HG03108 (cell line): ENCODE measurements at regions not wholly inside any gene's neighbourhood (a gene's known extent, or its start where the extent isn't known, plus 50 kb on each side); places are given as distances from the start of the nearest gene placed in this dataset.

ENCODE experiments used
- ATAC-seq: cut with Tn5 transposase; IDR thresholded peaks from one replicate; pipeline ENCODE4 v1.9.1; 2021; ENCODE audit warnings: moderate library complexity; ENCODE audit not compliant: unreplicated experiment

- no peak for ATAC-seq
Measured at GRCh38 chr9:107431461-107431860, 58.1 kb downstream of the KLF4 start.

GRCh38 chr9:107430071-107430470, 59.5 kb downstream of the KLF4 start:
- no peak for ATAC-seq

GRCh38 chr9:107426126-107426525, 63.4 kb downstream of the KLF4 start:
- no peak for ATAC-seq

GRCh38 chr9:107425101-107426025, 64.2 kb downstream of the KLF4 start:
- ATAC-seq = peak; percentile 69

GRCh38 chr9:107423540-107423939, 66.0 kb downstream of the KLF4 start:
- no peak for ATAC-seq

GRCh38 chr9:107422189-107423185, 67.1 kb downstream of the KLF4 start:
- ATAC-seq = peak; percentile 67

- no peak for ATAC-seq
Measured at GRCh38 chr9:107410420-107410819, 79.1 kb downstream of the KLF4 start.

GRCh38 chr9:107409581-107410389, 79.8 kb downstream of the KLF4 start:
- no peak for ATAC-seq

GRCh38 chr9:107407675-107408074, 81.9 kb downstream of the KLF4 start:
- ATAC-seq = no peak

- no peak for ATAC-seq
Measured at GRCh38 chr9:107405511-107405910, 84.1 kb downstream of the KLF4 start.

GRCh38 chr9:107404736-107405135, 84.8 kb downstream of the KLF4 start:
- no peak for ATAC-seq

- no peak for ATAC-seq
Measured at GRCh38 chr9:107404161-107404560, 85.4 kb downstream of the KLF4 start.

GRCh38 chr9:107397076-107398044, 92.2 kb downstream of the KLF4 start:
- no peak for ATAC-seq

GRCh38 chr9:107394264-107394663, 95.3 kb downstream of the KLF4 start:
- ATAC-seq = no peak

GRCh38 chr9:107390778-107391177, 98.8 kb downstream of the KLF4 start:
- ATAC-seq = no peak

GRCh38 chr9:107390279-107390678, 99.3 kb downstream of the KLF4 start:
- no peak for ATAC-seq

GRCh38 chr9:107389617-107390071, 99.9 kb downstream of the KLF4 start:
- no peak for ATAC-seq

GRCh38 chr9:107388890-107389289, 100.7 kb downstream of the KLF4 start:
- ATAC-seq = no peak

GRCh38 chr9:107387409-107387808, 102.2 kb downstream of the KLF4 start:
- no peak for ATAC-seq
